Hematopoietic multipotent progenitor cell treated with erythropoietin and hydrocortisone succinate and interleukin-3 and kit ligand, for 8 days (in vitro differentiated cells): ENCODE measurements at regions not wholly inside any gene's neighbourhood (a gene's known extent, or its start where the extent isn't known, plus 50 kb on each side); places are given as distances from the start of the nearest gene placed in this dataset.
A peak's percentile ranks its signal among the peaks of the same experiment; 100 is the strongest.
"Not testable (repeated sequence)": the region's sequence is repeated elsewhere in the genome, so short reads cannot be mapped to it uniquely, and the experiment has no call there.

Source experiments
- DNase-seq: peaks from one replicate; pipeline ENCODE4 v3.0.0-alpha.2; 2015

DNA sequence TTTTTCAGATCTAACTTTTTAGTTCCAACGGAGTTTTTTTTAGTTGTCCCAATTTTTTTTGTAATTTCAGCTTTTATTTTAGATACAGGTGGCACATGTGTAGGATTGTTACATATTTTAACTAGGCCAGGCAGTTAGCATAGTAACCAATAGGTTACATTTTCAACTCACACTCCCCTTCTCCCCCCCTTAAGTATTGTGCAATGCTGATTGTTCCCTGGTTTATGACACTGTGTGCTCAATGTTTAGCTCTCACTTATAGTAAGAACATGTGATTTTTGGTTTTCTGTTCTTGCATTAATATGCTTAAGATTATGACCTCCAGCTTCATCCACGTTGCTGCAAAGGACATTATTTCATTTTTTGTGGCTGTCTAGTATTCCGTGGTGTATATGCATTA is 503.2 kb downstream of the CDH9 start:
- no peak for DNase-seq

DNA sequence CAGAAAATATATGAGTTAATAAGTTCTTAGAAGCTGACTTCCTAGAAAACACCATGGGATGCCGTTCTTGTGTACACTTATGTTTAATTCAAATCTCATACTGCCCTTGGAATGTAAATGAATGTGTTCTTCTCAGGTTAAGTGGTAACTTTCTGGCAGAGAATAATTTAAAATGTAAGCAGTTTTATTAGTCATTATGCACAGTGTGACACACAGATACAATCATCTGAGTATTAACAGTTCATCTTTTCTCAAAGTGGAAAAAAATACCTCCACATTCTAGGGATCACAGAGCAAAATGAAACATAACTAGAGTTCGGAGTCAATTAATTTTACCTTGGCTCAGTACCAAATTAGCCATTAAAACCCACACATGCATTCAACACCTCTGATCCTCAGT is 508.1 kb downstream of the CDH9 start:
- no peak for DNase-seq

DNA sequence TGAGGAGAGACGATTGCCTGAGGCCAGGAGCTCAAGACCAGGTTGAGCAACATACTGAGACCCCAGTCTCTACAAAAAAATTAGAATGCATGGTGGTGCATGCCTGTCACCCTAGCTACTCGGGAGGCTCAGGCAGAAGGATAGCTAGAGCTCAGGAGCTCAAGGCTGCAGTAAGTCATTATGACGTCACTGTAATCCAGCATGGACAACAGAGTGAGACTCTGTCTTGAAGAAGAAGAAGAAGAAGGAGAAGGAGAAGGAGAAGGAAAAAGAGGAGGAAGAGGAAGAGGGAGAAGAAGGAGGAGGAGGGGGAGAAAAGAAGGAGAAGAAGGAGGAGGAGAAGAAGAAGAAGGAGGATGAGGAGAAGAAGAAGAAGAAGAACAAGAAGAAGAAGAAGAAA is 519.1 kb downstream of the CDH9 start:
- DNase-seq = no peak

DNA sequence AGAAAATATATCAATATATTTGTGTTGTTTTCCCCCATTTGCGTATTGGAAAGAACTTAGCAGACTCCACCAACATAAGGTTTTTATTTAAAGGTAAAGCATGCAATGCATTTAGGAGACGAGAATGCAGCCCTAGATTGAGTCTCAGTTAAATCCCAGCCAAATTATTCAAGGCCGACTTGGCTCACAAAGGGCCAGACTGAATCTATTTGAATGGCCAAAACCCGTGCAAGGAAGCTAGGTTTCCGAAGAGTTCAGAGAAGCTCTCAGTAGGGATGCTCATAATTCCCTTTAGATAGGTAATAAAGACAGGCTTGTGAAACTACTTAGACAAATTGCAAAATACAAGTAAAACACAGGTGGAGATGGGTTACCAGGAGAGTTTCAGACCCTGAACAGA is 520.3 kb downstream of the CDH9 start:
- DNase-seq = no peak

DNA sequence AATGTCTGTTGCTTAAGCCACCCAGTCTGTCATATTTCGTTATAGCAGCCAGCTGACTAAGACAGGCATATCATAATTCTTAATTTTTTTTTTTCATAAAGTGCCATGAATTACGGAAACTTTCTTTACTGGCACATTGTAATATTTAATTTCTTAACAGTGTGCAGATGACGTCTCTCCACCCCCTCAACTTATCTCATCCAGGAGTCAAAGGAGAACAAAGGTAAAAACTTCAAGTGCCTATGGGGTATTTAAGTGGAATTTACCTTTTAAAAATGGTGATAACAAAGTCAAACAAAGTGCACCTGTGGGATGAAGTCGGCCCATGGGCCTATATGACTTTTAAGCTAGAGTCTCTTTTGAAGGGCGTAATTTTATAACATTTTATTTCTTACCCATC is 539.4 kb downstream of the CDH9 start:
- DNase-seq = no peak

DNA sequence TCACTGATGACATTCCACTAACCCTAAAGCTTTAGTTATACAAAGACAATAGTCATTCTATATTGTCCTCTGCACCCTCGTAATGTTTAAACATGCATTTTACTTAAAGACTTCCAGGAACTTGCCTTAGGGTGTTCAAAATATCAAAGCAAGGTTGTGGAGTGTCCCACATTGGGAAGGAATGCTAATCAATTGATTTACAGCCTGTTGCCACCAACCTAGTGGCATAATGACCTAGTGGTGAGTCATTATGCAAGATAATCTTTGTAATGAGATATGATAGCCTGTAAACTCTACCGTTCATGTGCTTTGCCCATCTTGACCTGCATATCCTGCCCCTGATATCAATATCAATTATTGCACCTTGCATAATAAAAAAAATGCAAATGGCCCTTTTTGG is 542.9 kb downstream of the CDH9 start:
- DNase-seq = no peak

DNA sequence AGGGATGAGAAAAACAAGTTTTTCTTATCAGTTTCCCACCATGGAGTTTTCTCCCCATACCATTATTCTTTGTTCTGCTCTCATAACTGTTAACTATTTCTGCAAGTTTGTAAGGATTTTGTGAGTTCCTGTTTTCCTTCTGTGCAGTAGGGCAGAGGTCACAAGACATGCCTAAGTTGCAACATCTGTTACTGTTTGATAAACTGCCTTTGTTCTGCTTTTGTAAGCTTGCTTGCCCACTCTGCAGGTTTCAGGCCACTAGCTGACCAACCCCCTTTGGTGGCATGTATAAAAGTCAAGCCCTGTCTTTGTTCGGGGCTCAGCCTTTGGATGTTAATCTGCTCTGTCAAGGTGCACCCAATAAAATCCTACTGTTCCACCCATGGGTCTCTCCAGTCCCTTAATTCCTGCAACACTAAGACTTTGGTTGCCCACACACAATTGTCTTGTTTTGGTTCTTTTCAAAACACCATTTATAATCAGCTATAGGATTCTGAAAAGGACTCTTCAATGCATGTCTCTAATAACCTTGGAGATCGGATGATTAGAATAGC is 545.4 kb downstream of the CDH9 start:
- peak; percentile 1 for DNase-seq

DNA sequence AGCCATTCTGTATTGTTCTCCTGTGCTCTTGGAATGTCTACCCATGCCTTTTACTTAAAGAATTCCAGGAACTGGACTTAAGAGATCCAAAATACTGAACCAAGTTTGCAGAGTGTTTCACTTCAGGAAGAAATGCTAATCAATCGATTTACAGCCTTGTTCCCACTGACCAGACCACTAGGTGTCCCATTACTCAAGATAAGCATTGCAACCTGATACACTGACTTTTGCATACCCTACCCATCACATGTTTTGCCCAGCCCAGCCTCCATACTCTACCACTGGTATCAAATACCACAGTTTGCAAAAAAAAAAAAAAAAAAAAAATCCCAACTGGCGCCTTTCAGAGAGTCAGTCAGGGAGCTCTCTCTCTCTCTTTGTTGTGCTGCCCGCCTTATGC is 550.8 kb downstream of the CDH9 start:
- DNase-seq = no peak

DNA sequence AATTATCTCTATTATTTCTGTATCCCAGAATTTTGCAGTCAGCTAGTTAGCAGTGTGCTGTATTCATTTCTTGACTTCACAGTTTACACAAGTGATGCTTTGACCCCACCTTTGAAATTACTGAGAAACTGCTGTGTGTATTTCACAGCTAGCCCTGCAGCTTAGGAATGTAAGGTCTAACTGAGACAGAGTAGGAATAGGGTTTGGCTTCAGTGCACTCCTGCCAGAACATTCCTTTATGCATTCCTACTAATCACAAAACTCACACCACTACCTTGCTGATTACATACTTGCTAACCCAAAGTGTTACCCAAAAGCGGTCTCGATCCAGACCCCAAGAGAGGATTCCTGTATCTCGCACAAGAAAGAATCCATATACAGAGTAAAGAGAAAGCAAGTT is 551.8 kb downstream of the CDH9 start:
- no peak for DNase-seq

DNA sequence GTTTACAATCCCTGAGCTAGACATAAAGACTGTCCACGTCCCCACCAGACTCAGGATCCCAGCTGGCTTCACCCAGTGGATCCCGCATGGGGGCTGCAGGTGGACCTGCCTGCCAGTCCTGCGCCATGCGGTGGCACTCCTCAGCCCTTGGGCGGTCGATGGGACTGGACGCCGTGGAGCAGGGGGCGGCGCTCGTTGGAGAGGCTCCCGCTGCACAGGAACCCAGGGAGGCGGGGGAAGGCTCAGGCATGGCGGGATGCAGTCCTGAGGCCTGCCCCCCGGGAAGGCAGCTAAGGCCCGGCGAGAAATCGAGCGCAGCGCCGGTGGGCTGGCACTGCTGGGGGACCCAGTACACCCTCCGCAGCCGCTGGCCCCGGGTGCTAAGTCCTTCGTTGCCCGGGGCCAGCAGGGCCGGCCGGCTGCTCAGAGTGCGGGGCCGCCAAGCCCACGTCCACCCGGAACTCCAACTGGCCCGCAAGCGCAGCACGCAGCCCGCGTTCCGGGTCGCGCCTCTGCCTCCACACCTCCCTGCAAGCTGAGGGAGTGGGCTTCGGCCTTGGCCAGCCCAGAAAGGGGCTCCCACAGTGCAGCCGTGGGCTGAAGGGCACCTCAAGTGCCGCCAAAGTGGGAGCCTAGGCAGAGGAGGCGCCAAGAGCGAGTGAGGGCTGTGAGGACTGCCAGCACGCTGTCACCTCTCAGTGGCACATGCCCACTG is 553.1 kb downstream of the CDH9 start:
- not testable (repeated sequence) for DNase-seq

DNA sequence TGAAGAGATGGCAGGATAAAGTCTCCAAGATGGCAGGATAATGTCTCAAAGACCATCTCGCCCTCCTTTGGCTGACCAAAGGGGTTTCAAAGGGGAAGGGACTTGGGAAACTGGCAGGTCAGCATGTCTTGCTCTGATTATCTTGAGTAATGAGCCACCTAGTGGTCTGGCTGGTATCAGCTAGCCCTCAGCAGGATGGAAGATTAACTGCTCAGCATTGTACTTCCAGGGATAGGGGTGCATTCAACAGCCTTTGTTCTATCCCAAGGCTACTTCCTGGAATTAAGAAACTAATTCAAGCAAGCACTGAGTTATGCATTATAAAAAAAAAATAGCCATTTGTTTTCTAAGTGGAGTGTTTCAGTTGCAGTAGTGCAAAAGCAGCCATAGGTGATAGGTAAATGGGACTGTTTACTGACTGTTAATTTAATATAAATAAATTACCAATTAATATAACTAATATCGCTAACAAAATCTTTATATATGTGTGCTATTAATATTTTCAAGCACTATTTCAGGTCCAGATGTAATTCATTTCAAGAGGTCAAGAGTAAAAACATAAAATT is 555.5 kb downstream of the CDH9 start:
- DNase-seq = peak; percentile 9

DNA sequence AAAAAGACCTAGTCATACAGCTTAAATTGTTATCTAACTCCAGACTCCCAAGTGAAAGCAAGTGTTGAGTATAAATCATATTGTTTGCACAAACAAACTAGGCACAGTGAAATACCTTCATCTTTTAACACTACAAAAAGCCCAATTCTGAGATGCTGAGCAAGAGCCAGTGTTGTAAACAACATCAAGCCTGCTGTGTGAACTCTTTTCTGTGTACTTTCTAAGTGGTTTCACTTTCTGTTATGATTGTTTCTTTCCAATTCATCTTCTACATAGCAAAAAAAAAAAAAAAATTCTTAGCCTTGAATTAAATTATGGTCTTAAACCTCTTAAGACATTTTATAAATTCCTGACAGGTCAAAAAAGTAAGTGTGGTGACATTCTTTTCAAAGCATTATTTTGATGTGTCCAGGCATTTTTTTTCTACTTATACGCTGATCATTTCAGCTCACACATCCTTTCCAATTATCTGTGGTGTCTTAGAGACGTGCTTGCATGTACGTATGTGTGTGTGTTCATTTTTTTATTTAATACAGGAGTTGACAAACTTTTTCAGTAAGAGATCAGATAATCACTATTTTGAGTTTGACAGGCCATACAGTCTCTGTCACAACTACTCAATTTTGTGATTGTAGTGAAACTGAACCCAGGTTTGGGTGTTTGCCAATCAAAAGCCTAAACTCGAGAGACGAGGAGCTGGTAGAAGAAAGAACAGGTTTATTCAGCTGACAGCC is 556.1 kb downstream of the CDH9 start:
- no peak for DNase-seq

DNA sequence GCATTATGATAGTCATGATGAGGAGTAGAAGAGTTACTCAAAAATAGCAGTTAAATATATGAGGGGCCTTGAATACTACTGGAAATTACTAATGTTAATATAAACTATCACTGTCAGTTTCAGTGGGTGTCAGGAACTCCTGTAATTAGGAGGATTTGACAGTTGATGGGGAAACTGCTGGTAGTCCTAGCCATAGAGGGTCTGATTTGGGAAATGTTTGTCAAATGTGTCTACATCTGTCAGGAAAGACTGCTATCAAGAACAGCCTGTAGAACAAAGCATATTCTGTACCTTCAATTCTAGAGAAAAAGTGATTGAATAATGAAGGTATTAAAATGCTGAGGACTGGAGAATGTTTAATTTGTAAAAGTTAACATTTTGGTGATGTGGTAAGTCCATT is 567.9 kb downstream of the CDH9 start:
- DNase-seq = no peak

DNA sequence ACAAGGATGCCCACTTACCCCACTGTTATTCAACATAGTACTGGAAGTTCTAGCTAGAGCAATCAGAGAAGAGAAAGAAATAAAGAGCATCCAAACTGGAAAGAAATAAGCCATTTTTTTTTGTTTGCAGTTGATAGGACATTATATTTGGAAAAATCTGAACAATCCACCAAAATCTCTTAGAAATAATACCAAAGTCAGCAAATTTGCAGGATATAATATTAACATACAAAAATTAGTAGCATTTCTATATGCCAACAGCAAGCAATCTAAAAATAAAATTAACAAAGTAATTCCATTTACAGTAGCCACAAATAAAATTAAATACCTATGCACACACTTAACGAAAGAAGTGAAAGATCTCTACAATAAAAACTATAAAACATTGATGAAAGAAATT is 599.3 kb downstream of the CDH9 start:
- no peak for DNase-seq

DNA sequence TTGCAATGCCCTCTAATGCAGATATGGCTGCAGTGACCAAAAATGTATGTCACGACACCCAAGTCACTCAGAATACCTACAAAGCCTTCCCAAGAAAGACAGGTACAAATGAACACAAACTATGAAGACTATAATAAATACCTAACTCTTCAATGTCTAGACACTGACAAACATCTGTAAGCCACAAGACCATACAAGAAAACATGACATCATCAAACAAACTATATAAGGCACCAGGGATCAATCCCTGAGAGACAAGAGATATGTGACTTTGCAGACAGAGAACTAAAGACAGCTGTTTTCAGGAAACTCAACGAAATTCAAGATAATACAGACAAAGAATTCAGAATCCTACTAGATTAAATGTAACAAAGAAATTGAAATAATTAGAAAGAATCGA is 603.7 kb downstream of the CDH9 start:
- no peak for DNase-seq

DNA sequence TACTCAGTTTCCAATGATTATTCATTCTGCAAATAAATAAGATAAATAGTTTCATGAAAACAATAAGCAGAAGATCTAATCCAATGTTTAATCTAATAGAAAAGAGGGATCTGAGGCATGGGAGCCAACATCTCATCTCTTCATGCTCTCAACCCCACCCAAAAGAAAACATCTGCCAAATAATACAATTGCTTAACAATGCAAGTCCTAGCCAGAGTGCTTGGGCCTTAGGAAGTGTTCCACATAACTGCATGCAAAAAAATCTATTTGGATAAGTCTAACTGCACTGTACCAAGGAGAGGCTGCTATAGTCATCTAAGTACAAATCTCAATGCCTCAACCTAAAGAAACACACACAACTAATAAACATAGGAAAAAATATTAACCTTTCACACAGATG is 606.0 kb downstream of the CDH9 start:
- DNase-seq = no peak

DNA sequence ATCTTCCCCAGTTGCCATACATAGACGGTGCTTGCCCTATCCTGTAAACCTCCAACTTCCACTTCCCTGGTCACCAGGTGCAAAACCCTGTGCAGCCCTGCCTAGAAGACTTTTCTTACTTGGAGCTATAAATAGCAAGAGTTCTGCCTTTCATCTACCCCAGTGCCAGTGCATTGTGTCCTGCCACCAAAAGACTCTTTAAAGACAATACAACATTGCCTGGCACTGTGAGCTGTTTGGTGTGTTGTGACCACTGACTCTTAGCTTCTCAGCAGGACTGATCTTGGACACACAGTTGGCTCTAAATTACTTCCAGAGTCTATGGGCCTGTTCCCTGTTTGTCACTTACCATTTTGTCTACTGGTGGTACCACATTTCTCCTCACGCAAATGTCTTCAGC is 608.1 kb downstream of the CDH9 start:
- no peak for DNase-seq

DNA sequence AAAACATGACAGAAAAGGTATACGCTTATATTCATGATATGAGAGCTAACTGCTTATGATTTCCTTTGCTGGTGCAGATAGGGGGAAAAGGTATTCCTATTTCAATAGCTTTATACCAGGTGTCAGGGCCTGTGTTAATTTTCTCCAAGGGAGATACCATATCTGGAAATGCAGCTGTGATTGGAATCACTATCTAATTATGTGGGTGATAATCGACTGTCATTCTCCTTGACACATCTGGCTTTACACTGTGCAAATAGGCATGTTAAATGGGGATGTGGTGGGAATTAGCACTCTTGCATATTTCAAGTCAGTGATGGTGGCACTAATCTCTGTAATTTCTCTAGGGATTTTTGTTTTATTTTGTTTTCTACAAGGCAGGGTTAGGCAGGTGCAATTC is 611.1 kb downstream of the CDH9 start:
- DNase-seq = no peak

DNA sequence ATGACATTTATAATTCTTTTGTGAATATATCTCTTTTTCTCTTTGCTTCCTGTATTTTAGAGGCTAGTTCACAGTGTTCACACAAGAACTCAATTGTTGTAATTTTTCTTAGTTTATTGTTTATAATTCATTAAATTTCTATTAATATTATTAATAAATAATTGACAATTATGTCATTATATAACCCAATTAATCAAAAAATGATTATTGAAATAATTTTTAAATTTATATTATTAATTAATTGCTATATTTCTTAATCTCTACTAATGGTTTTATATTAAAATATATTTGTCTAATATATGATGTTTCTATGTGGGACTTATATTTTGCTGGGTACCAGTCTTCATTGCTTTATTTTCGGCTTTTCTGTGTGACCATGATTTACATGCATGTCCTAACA is 618.4 kb downstream of the CDH9 start:
- no peak for DNase-seq

DNA sequence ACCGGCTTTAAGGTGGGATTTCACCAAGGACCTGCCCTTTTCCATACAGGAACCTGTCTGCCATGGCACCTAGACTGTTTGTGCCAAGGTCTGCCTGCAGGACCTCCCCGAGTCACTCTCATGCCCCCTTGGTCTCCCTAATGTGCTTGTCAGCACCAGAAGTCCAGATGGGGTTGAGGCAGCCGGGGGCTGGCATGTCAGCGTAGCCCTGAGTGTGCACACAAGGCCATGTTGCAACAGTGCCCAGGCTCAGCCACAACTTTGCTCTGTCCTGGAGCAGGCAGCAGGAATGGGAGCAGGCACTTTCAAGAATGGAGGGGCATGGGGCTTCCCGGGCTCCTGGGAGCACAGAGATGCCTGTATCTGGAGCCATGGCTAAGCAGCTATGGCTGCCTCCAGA is 621.5 kb downstream of the CDH9 start:
- DNase-seq = no peak

DNA sequence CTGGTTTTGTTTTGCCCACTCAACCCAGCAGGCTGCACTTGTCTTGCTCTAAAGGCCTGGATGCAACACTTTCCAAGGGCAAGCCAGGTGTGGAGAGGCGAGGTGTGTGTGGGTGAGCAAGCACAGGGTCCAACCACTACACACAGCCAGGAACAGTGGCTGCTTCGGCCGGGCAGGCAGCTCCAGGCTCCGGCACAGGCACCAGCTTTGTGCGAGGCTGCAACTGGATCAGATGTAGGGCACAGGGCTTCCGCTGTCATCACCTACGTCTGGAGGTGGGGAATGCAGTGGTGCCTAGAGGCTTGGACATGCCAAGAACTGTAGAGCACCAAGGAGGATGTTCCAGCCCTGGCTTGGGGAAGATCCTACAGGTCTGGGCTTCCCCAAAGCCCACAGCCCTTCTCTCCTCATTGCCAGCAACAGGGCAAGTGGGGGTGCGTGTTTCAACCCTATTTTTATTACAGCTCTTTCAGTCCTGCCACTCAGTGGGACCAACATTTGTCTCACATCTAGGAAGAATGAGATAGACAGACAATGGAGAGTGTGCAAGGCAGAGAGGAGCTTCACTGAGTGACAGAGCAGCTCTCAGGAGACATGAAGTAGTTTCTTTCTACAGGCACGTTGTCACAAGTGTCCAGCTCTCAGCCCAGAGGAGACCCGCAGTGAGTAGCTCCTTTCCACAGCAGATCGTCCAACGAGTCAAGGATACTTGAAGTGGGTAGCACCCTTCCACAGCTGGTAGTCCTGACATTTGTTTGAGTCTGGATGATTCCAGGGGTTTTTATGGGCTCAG is 622.2 kb downstream of the CDH9 start:
- no peak for DNase-seq

DNA sequence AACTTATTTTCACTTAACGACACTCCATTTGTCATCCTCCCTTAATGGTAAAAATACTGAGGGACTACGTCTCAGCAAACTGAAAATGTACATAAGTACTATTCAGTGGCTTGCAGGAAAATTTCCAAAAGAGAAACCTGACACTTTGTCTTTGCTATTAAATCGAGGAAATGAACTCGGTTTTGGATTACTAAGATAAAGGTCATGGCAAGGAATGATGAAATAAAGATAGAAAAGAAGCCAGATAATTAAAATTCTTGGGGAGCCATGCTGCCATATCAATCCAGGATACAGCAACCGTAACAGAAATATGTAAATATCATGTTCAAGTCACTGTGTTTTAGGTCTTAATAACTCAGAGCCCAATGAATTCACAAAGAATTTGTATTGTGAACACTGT is 647.8 kb downstream of the CDH9 start:
- DNase-seq = no peak

DNA sequence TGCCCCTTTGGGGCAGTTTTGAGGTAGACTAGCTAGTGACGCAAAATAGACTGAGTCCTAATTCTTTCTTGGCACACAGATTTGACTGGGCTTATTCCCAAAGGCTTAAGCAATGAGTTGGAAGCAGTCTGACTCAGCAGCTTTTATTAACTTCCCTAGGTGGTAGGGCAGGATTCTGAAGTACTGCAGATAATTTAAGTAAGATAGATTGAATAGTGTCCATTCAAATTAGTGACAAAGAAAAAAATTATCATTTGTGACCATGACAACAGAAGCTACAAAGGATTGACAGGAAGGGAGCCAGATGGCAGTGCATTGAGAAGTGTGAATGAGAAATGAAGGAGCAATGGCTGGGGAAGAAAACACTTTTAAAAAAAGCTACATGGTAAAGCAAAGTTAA is 649.4 kb downstream of the CDH9 start:
- DNase-seq = no peak
